ENCODE measurements at regions not wholly inside any gene's neighbourhood (a gene's known extent, or its start where the extent isn't known, plus 50 kb on each side); places are given as distances from the start of the nearest gene placed in this dataset.

GRCh38 chr6:167496707-167497106 is 171.8 kb downstream of the TTLL2 start:
- no peak for DNase-seq

GRCh38 chr6:167497428-167498056 is 172.7 kb downstream of the TTLL2 start:
- no peak for DNase-seq

- no peak for DNase-seq
Observed at GRCh38 chr6:167499161-167499660, 174.3 kb downstream of the TTLL2 start.

GRCh38 chr6:167500961-167501360 is 176.1 kb downstream of the TTLL2 start:
- DNase-seq: no peak

- no peak for DNase-seq
Observed at GRCh38 chr6:167501831-167502385, 177.0 kb downstream of the TTLL2 start.

GRCh38 chr6:167502471-167502870 is 177.6 kb downstream of the TTLL2 start:
- no peak for DNase-seq

- DNase-seq: no peak
Observed at GRCh38 chr6:167504385-167504961, 179.6 kb downstream of the TTLL2 start.

GRCh38 chr6:167505199-167505598 is 180.3 kb downstream of the TTLL2 start:
- no peak for DNase-seq

- no peak for DNase-seq
Observed at GRCh38 chr6:167505782-167506181, 180.9 kb downstream of the TTLL2 start.

GRCh38 chr6:167506443-167507301 is 181.8 kb downstream of the TTLL2 start:
- DNase-seq: no peak

GRCh38 chr6:167507376-167507945 is 182.6 kb downstream of the TTLL2 start:
- DNase-seq: no peak

- no peak for DNase-seq
Observed at GRCh38 chr6:167508919-167509852, 184.3 kb downstream of the TTLL2 start.

GRCh38 chr6:167509853-167510220 is 185.0 kb downstream of the TTLL2 start:
- DNase-seq: no peak

- no peak for DNase-seq
Observed at GRCh38 chr6:167510648-167511047, 185.8 kb downstream of the TTLL2 start.

- DNase-seq: no peak
Observed at GRCh38 chr6:167512696-167513375, 187.9 kb downstream of the TTLL2 start.

GRCh38 chr6:167513778-167514177 is 188.9 kb downstream of the TTLL2 start:
- DNase-seq: no peak

GRCh38 chr6:167514524-167514923 is 189.6 kb downstream of the TTLL2 start:
- no peak for DNase-seq

GRCh38 chr6:167515873-167516507 is 191.1 kb downstream of the TTLL2 start:
- DNase-seq: no peak

- no peak for DNase-seq
Observed at GRCh38 chr6:167517254-167517916, 192.5 kb downstream of the TTLL2 start.

GRCh38 chr6:167523426-167523825 is 198.5 kb downstream of the TTLL2 start:
- no peak for DNase-seq

Data from NCI-H2029 treated with DMSO at 0.1 percent for 48 hours (cell line).